ENCODE measurements at regions not wholly inside any gene's neighbourhood (a gene's known extent, or its start where the extent isn't known, plus 50 kb on each side); places are given as distances from the start of the nearest gene placed in this dataset.

- WGBS, 2 experiments (ENCODE audit: low coverage in 1 of 2, low lambda C conversion rate in 2 of 2, missing lambda C conversion rate in 2 of 2), result 92 to 97% methylated on average over 1 of the region's 1 CpG
Measured at GRCh38 chr1:98410082-98410481, 251.4 kb upstream of the SNX7 start.

GRCh38 chr1:98406352-98407088, 255.0 kb upstream of the SNX7 start:
- no peaks in the 10 kb centered on the region for H3K27me3 ChIP-seq (replicated peaks; ENCODE audit: insufficient read depth)
- no peaks in the 10 kb centered on the region for H3K36me3 ChIP-seq (ENCODE audit: low read depth)
- H3F3A ChIP-seq (ENCODE audit: insufficient read depth), result no peaks in the 10 kb centered on the region
- WGBS, 2 experiments (ENCODE audit: low coverage in 1 of 2, low lambda C conversion rate in 2 of 2, missing lambda C conversion rate in 2 of 2), result 98 to 100% methylated on average over 1 of the region's 1 CpG
- H3K79me2 ChIP-seq (ENCODE audit: insufficient read depth), result no peaks in the 10 kb centered on the region
- no peak overlapping the region for H3K4me2 ChIP-seq (ENCODE audit: unreplicated experiment)
- no peaks in the 10 kb centered on the region for H3K9me3 ChIP-seq (ENCODE audit: low read depth)
- TF ChIP-seq EZH2phosphoT487 (IDR thresholded peaks at IDR 0.05; ENCODE audit: insufficient read depth, low read depth), result no peak
- TF ChIP-seq EZH2 (IDR thresholded peaks at IDR 0.05; ENCODE audit: insufficient read depth, poor library complexity, severe bottlenecking), result no peak
- H3K4me1 ChIP-seq (ENCODE audit: insufficient read depth), result no peaks in the 10 kb centered on the region
- no peaks in the 10 kb centered on the region for H3K9me2 ChIP-seq (ENCODE audit: insufficient read depth)
- peak overlapping the region; percentile 56; the same call in 1 of the 2 replicates for H2AFZ ChIP-seq
- no peak overlapping the region for H3K9ac ChIP-seq
- H4K20me1 ChIP-seq (ENCODE audit: insufficient read depth), result no peaks in the 10 kb centered on the region
- no peak overlapping the region for H3K27ac ChIP-seq
- DNase-seq, result no peak
- no peak overlapping the region for H3K4me3 ChIP-seq
- in situ Hi-C loops (cut with MboI), result no loop called here

More at GRCh38 chr1:98410082-98410481, 251.4 kb upstream of the SNX7 start:
- Histone ChIP-seq H3K27me3 (replicated peaks; ENCODE audit: insufficient read depth) (no peaks in the 10 kb centered on the region), H3K9me3 (ENCODE audit: low read depth) (no peaks in the 10 kb centered on the region), H3K9me2 (ENCODE audit: insufficient read depth) (no peaks in the 10 kb centered on the region), H3K4me3 (no peak overlapping the region), H3K36me3 (ENCODE audit: low read depth) (no peaks in the 10 kb centered on the region), H4K20me1 (ENCODE audit: insufficient read depth) (no peaks in the 10 kb centered on the region), H3K27ac (no peak overlapping the region), H2AFZ (no peak overlapping the region), H3K4me1 (ENCODE audit: insufficient read depth) (no peaks in the 10 kb centered on the region), H3K9ac (no peak overlapping the region), H3K4me2 (ENCODE audit: unreplicated experiment) (no peak overlapping the region), H3K79me2 (ENCODE audit: insufficient read depth) (no peaks in the 10 kb centered on the region), H3F3A (ENCODE audit: insufficient read depth) (no peaks in the 10 kb centered on the region)
- no peak for TF ChIP-seq EZH2 (IDR thresholded peaks at IDR 0.05; ENCODE audit: insufficient read depth, poor library complexity, severe bottlenecking)
- TF ChIP-seq EZH2phosphoT487 (IDR thresholded peaks at IDR 0.05; ENCODE audit: insufficient read depth, low read depth), result no peak
- DNase-seq, result no peak
- in situ Hi-C loops (cut with MboI), result no loop called here

GRCh38 chr1:98405581-98406074, 255.9 kb upstream of the SNX7 start:
- Histone ChIP-seq H3K27me3 (replicated peaks; ENCODE audit: insufficient read depth) (no peaks in the 10 kb centered on the region), H3K36me3 (ENCODE audit: low read depth) (no peaks in the 10 kb centered on the region), H3K9me2 (ENCODE audit: insufficient read depth) (0 out of 2 replicates have a peak, but pooled peaks cover 3% of the 10 kb centered on the region), H3K4me3 (no peak overlapping the region), H3K9ac (no peak overlapping the region), H3F3A (ENCODE audit: insufficient read depth) (no peaks in the 10 kb centered on the region), H3K9me3 (ENCODE audit: low read depth) (no peaks in the 10 kb centered on the region), H3K27ac (no peak overlapping the region), H3K79me2 (ENCODE audit: insufficient read depth) (no peaks in the 10 kb centered on the region), H3K4me1 (ENCODE audit: insufficient read depth) (no peaks in the 10 kb centered on the region), H4K20me1 (ENCODE audit: insufficient read depth) (no peaks in the 10 kb centered on the region), H2AFZ (peak overlapping the region; percentile 56), H3K4me2 (ENCODE audit: unreplicated experiment) (no peak overlapping the region)
- no peak for TF ChIP-seq EZH2phosphoT487 (IDR thresholded peaks at IDR 0.05; ENCODE audit: insufficient read depth, low read depth)
- TF ChIP-seq EZH2 (IDR thresholded peaks at IDR 0.05; ENCODE audit: insufficient read depth, poor library complexity, severe bottlenecking), result no peak
- 78% methylated on average over 3 of the region's 3 CpGs for WGBS, 2 experiments (ENCODE audit: low coverage in 1 of 2, low lambda C conversion rate in 2 of 2, missing lambda C conversion rate in 2 of 2)
- in situ Hi-C loops (cut with MboI), result no loop called here
- DNase-seq, result no peak

GRCh38 chr1:98404866-98405265, 256.7 kb upstream of the SNX7 start:
- no peaks in the 10 kb centered on the region for H3K4me1 ChIP-seq (ENCODE audit: insufficient read depth)
- no peak for TF ChIP-seq EZH2phosphoT487 (IDR thresholded peaks at IDR 0.05; ENCODE audit: insufficient read depth, low read depth)
- no peak for TF ChIP-seq EZH2 (IDR thresholded peaks at IDR 0.05; ENCODE audit: insufficient read depth, poor library complexity, severe bottlenecking)
- no peaks in the 10 kb centered on the region for H3F3A ChIP-seq (ENCODE audit: insufficient read depth)
- no peak overlapping the region for H3K9ac ChIP-seq
- H3K79me2 ChIP-seq (ENCODE audit: insufficient read depth), result no peaks in the 10 kb centered on the region
- no peaks in the 10 kb centered on the region for H4K20me1 ChIP-seq (ENCODE audit: insufficient read depth)
- DNase-seq, result no peak
- no peaks in the 10 kb centered on the region for H3K27me3 ChIP-seq (replicated peaks; ENCODE audit: insufficient read depth)
- in situ Hi-C loops (cut with MboI), result no loop called here
- no peak overlapping the region for H3K4me3 ChIP-seq
- no peaks in the 10 kb centered on the region for H3K36me3 ChIP-seq (ENCODE audit: low read depth)
- no peak overlapping the region for H2AFZ ChIP-seq
- no peak overlapping the region for H3K4me2 ChIP-seq (ENCODE audit: unreplicated experiment)
- H3K9me3 ChIP-seq (ENCODE audit: low read depth), result no peaks in the 10 kb centered on the region
- 93 to 98% methylated on average over 2 of the region's 2 CpGs for WGBS, 2 experiments (ENCODE audit: low coverage in 1 of 2, low lambda C conversion rate in 2 of 2, missing lambda C conversion rate in 2 of 2)
- H3K27ac ChIP-seq, result no peak overlapping the region
- H3K9me2 ChIP-seq (ENCODE audit: insufficient read depth), result 0 out of 2 replicates have a peak, but pooled peaks cover 3% of the 10 kb centered on the region
